HL-60 (cell line): ENCODE measurements at regions not wholly inside any gene's neighbourhood (a gene's known extent, or its start where the extent isn't known, plus 50 kb on each side); places are given as distances from the start of the nearest gene placed in this dataset.

ENCODE experiments used
- POLR2AphosphoS5 ChIP-seq: IDR thresholded peaks from 2 replicates; pipeline ENCODE4 v1.6.1; 2012; ENCODE audit warnings: low read depth
- SPI1 ChIP-seq: IDR thresholded peaks from 2 replicates; pipeline ENCODE4 v1.6.1; 2012; ENCODE audit warnings: low read depth, mild to moderate bottlenecking, borderline replicate concordance
- TF ChIP-seq, protein P1 (sequence below): IDR thresholded peaks from one replicate; pipeline ENCODE4 v1.5.1; 2011; ENCODE audit warnings: low read length, control low read depth, inconsistent platforms; ENCODE audit not compliant: insufficient read depth
- TF ChIP-seq, protein P2 (sequence below): IDR thresholded peaks from 2 replicates; pipeline ENCODE4 v1.6.1; 2012; ENCODE audit warnings: low read depth; ENCODE audit not compliant: insufficient replicate concordance

DNA sequence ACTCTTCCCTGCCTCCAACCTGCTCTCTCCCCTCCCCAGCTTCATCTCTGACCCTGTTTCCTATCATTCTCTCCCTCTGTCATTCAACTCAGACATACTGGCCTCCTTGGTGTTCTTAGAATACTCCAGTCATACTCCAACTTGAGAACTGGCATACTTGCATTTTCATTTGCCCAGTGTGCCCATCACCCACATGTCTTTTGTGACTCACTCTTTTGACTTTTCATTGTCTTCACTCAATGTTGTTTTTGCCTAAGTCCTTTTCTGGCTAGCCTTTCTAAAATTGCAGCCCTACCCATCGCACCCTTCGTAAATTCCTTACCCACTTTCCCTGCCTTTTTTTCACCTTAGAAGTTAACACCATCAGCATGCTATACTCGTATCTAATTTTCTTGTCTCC, 77.0 kb upstream of the CD2AP start:
- TF ChIP-seq, protein P1, sequence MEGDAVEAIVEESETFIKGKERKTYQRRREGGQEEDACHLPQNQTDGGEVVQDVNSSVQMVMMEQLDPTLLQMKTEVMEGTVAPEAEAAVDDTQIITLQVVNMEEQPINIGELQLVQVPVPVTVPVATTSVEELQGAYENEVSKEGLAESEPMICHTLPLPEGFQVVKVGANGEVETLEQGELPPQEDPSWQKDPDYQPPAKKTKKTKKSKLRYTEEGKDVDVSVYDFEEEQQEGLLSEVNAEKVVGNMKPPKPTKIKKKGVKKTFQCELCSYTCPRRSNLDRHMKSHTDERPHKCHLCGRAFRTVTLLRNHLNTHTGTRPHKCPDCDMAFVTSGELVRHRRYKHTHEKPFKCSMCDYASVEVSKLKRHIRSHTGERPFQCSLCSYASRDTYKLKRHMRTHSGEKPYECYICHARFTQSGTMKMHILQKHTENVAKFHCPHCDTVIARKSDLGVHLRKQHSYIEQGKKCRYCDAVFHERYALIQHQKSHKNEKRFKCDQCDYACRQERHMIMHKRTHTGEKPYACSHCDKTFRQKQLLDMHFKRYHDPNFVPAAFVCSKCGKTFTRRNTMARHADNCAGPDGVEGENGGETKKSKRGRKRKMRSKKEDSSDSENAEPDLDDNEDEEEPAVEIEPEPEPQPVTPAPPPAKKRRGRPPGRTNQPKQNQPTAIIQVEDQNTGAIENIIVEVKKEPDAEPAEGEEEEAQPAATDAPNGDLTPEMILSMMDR, result no peak
- TF ChIP-seq SPI1 (no peak), POLR2AphosphoS5 (no peak)
- TF ChIP-seq, protein P2, sequence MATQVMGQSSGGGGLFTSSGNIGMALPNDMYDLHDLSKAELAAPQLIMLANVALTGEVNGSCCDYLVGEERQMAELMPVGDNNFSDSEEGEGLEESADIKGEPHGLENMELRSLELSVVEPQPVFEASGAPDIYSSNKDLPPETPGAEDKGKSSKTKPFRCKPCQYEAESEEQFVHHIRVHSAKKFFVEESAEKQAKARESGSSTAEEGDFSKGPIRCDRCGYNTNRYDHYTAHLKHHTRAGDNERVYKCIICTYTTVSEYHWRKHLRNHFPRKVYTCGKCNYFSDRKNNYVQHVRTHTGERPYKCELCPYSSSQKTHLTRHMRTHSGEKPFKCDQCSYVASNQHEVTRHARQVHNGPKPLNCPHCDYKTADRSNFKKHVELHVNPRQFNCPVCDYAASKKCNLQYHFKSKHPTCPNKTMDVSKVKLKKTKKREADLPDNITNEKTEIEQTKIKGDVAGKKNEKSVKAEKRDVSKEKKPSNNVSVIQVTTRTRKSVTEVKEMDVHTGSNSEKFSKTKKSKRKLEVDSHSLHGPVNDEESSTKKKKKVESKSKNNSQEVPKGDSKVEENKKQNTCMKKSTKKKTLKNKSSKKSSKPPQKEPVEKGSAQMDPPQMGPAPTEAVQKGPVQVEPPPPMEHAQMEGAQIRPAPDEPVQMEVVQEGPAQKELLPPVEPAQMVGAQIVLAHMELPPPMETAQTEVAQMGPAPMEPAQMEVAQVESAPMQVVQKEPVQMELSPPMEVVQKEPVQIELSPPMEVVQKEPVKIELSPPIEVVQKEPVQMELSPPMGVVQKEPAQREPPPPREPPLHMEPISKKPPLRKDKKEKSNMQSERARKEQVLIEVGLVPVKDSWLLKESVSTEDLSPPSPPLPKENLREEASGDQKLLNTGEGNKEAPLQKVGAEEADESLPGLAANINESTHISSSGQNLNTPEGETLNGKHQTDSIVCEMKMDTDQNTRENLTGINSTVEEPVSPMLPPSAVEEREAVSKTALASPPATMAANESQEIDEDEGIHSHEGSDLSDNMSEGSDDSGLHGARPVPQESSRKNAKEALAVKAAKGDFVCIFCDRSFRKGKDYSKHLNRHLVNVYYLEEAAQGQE, result no peak
